Skeletal muscle satellite cell (primary cell): ENCODE measurements at regions not wholly inside any gene's neighbourhood (a gene's known extent, or its start where the extent isn't known, plus 50 kb on each side); places are given as distances from the start of the nearest gene placed in this dataset.

Experiments
- H3K27me3 ChIP-seq: 2 replicates; pipeline ENCODE4 v1.7.0; 2013; ENCODE audit warnings: low read length; ENCODE audit not compliant: control insufficient read depth, insufficient read depth
- H3K36me3 ChIP-seq: 2 replicates; pipeline ENCODE4 v1.7.0; 2013; ENCODE audit warnings: mild to moderate bottlenecking, control low read depth, low read length; ENCODE audit not compliant: insufficient read depth
- H3K4me1 ChIP-seq: 2 replicates; pipeline ENCODE4 v1.7.0; 2013; ENCODE audit warnings: low read length; ENCODE audit not compliant: control insufficient read depth, insufficient read depth
- H3K4me2 ChIP-seq: 2 replicates; pipeline ENCODE4 v1.7.0; 2013; ENCODE audit warnings: mild to moderate bottlenecking, low read length
- H3K4me3 ChIP-seq: 2 replicates; pipeline ENCODE4 v1.7.0; 2013; ENCODE audit warnings: low read length
- H3K9ac ChIP-seq: 2 replicates; pipeline ENCODE4 v1.7.0; 2013; ENCODE audit warnings: mild to moderate bottlenecking, low read depth, low read length, moderate library complexity
- H3K9me3 ChIP-seq: replicated peaks from 2 replicates; pipeline ENCODE4 v1.7.0; 2013; ENCODE audit warnings: mild to moderate bottlenecking, control low read depth, low read length

GRCh38 chr10:33753389-33753788 lies 418.9 kb upstream of the NRP1 start:
- Histone ChIP-seq H3K9ac (no peak overlapping the region), H3K9me3 (no peaks in the 10 kb centered on the region), H3K4me3 (no peak overlapping the region), H3K4me1 (no peaks in the 10 kb centered on the region), H3K27me3 (no peaks in the 10 kb centered on the region), H3K4me2 (no peak overlapping the region), H3K36me3 (no peaks in the 10 kb centered on the region)

GRCh38 chr10:33749790-33750189 lies 415.3 kb upstream of the NRP1 start:
- Histone ChIP-seq H3K36me3 (no peaks in the 10 kb centered on the region), H3K4me2 (no peak overlapping the region), H3K9ac (no peak overlapping the region), H3K4me3 (no peak overlapping the region), H3K27me3 (no peaks in the 10 kb centered on the region), H3K9me3 (no peaks in the 10 kb centered on the region), H3K4me1 (no peaks in the 10 kb centered on the region)

DNA sequence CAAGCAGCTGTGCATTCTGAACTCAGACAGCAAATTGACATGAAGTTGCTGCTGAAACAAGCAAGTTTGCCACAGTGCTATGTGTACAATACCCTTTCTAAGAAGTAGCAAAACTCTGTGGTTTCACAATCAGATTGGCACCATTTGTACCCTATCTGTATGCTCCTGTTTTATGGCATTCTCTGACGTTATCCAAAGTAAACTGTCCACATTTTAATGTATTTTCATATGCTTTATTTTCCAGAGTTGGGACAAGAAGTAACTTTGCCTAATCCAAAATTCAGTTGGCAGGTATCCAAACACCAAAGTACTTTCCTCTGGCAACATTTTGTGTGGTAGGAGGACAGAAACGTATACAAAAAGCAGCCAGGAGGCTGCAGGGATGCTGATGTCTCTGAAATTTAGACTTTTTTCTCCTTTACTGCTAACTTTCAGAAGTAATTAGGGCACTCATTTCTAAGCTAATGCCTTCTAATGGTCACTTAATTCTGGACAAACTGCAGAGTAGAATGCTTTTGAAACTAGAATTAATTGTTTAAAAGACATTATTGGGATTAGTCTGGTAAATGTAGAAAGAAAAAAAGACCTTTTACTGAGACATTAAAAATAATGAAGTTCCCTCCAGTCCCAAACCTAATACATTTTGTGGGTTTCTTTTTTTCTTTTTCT lies 414.7 kb upstream of the NRP1 start:
- H3K9me3 ChIP-seq: no peaks in the 10 kb centered on the region
- no peaks in the 10 kb centered on the region for H3K4me1 ChIP-seq
- H3K27me3 ChIP-seq: no peaks in the 10 kb centered on the region
- H3K4me2 ChIP-seq: no peak overlapping the region
- H3K36me3 ChIP-seq: no peaks in the 10 kb centered on the region
- H3K4me3 ChIP-seq: no peak overlapping the region
- no peak overlapping the region for H3K9ac ChIP-seq

DNA sequence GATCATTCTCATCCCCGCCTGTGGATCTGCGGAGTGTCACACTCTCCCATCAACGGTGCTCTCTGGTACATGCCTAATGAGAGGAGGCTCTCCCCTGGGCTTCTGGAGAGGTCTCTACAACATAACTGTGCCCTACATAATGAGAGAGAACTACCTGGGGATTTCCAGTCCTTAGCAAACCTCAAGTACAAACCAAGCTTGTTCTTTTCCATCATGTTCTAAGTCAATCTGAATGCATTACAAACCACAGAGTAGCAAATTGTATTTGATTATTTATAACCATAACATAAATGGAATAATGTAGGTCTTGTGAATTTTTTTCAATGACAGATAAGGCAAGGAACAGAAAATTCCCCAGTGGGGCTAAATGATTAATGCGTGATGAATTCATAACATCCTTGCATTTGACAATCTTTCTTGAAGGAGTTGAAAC lies 412.4 kb upstream of the NRP1 start:
- Histone ChIP-seq H3K27me3 (no peaks in the 10 kb centered on the region), H3K4me1 (no peaks in the 10 kb centered on the region), H3K9me3 (no peaks in the 10 kb centered on the region), H3K4me2 (no peak overlapping the region), H3K36me3 (no peaks in the 10 kb centered on the region), H3K4me3 (no peak overlapping the region), H3K9ac (no peak overlapping the region)

DNA sequence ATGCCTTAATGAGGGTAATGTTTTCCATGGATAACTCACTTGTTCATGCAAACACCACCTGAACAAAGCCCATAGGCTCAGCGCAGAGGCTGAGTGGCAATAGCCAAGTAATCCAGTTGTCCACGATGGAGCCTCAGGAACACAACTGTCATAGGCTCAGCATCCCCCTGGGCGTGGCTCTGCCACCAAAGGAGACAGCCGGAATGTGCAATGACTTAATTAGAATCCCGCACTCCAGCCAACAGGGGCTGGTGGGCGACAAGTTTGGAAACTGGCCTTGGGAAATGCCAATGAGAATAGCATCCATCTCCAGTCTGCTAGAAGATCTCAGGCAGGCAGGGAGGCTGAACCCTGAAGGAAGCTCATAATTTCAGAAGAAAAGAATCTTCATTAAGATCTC lies 411.7 kb upstream of the NRP1 start:
- Histone ChIP-seq H3K9ac (no peak overlapping the region), H3K4me2 (no peak overlapping the region), H3K27me3 (no peaks in the 10 kb centered on the region), H3K4me3 (no peak overlapping the region), H3K36me3 (no peaks in the 10 kb centered on the region), H3K9me3 (no peaks in the 10 kb centered on the region), H3K4me1 (no peaks in the 10 kb centered on the region)

DNA sequence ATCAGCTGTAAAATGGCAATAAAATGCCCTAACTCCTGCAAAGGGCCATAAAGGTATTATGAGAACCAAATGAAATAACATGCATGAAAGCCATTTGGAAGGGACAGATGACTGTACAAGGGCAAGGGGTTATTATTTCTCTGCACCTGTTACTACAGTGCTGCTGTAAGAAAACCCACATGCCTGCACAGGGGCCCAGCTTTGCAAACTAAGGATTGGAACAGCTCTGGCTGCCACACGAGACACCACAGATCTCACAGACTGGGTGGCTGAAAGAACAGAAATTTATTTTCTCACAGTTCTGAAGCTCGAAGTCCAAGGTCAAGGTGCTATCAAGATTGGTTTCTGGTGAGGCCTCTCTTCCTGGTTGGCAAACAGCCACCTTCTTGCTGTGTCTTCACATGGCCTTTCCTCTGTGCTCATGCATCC lies 409.0 kb upstream of the NRP1 start:
- no peaks in the 10 kb centered on the region for H3K36me3 ChIP-seq
- H3K4me3 ChIP-seq: no peak overlapping the region
- no peaks in the 10 kb centered on the region for H3K27me3 ChIP-seq
- no peaks in the 10 kb centered on the region for H3K9me3 ChIP-seq
- no peaks in the 10 kb centered on the region for H3K4me1 ChIP-seq
- H3K4me2 ChIP-seq: no peak overlapping the region
- H3K9ac ChIP-seq: no peak overlapping the region

- Histone ChIP-seq H3K9ac (no peak overlapping the region), H3K4me2 (no peak overlapping the region), H3K9me3 (no peaks in the 10 kb centered on the region), H3K4me3 (no peak overlapping the region), H3K36me3 (no peaks in the 10 kb centered on the region), H3K27me3 (no peaks in the 10 kb centered on the region), H3K4me1 (peaks cover 7% of the 10 kb centered on the region)
Measured at GRCh38 chr10:33739031-33739430, 404.6 kb upstream of the NRP1 start.

DNA sequence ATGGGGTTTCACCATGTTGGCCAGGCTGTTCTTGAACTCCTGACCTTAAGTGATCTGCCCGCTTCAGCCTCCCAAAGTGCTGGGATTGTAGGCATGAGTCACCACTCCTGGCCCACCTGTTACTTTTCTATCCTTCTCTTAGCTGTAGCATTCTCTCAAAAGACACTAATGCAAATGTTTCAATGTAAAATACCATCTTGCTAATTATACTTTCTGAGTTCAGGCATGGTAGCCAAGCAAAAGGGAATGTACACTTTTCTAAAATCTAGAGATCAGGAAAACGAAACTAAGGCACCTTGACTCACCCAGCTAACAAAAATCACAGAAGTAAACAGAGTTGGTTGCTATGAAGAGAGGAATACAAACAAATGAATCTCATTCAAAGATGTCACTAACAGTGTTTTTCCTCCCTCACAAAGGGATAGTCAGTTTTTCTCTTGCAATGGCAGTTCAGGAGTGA lies 401.0 kb upstream of the NRP1 start:
- H3K9me3 ChIP-seq: no peaks in the 10 kb centered on the region
- H3K4me1 ChIP-seq: peaks cover 7% of the 10 kb centered on the region
- no peak overlapping the region for H3K4me3 ChIP-seq
- peaks cover 2% of the 10 kb centered on the region for H3K27me3 ChIP-seq
- no peak overlapping the region for H3K9ac ChIP-seq
- H3K4me2 ChIP-seq: no peak overlapping the region
- H3K36me3 ChIP-seq: no peaks in the 10 kb centered on the region

- Histone ChIP-seq H3K4me1 (peaks cover 7% of the 10 kb centered on the region), H3K4me2 (no peak overlapping the region), H3K9ac (no peak overlapping the region), H3K36me3 (no peaks in the 10 kb centered on the region), H3K27me3 (peaks cover 9% of the 10 kb centered on the region), H3K9me3 (no peaks in the 10 kb centered on the region), H3K4me3 (no peak overlapping the region)
Measured at GRCh38 chr10:33734393-33735155, 400.1 kb upstream of the NRP1 start.

- Histone ChIP-seq H3K9ac (no peak overlapping the region), H3K27me3 (peaks cover 9% of the 10 kb centered on the region), H3K9me3 (no peaks in the 10 kb centered on the region), H3K36me3 (no peaks in the 10 kb centered on the region), H3K4me2 (no peak overlapping the region), H3K4me3 (no peak overlapping the region), H3K4me1 (peaks cover 7% of the 10 kb centered on the region)
Measured at GRCh38 chr10:33733058-33733457, 398.6 kb upstream of the NRP1 start.

GRCh38 chr10:33732161-33732680 lies 397.8 kb upstream of the NRP1 start:
- Histone ChIP-seq H3K27me3 (peaks cover 9% of the 10 kb centered on the region), H3K36me3 (no peaks in the 10 kb centered on the region), H3K4me3 (no peak overlapping the region), H3K9me3 (no peaks in the 10 kb centered on the region), H3K9ac (no peak overlapping the region), H3K4me1 (peaks cover 7% of the 10 kb centered on the region), H3K4me2 (no peak overlapping the region)
